Endothelial cell of umbilical vein (primary cell): ENCODE measurements at regions not wholly inside any gene's neighbourhood (a gene's known extent, or its start where the extent isn't known, plus 50 kb on each side); places are given as distances from the start of the nearest gene placed in this dataset.

Source experiments
- BruUV-seq: library from RNA; stranded (reverse); fragments of 400-500 nt; replicated peaks from 2 replicates; lab custom pipeline; 2021; lab: Mats Ljungman, UMichigan
- CTCF ChIA-PET: fragments of 300-600, 350-600 bp; sonication (Branson Sonifier 250); formaldehyde crosslinking; loops from one replicate; lab custom pipeline; 2021; ENCODE audit warnings: antibody characterized with exemption, inconsistent platforms; lab: Charles Lee
- POLR2A ChIA-PET: fragments of 300-600, 350-600 bp; sonication (Branson Sonifier 250); formaldehyde crosslinking; loops from one replicate; lab custom pipeline; 2021; ENCODE audit warnings: antibody characterized with exemption, inconsistent platforms; lab: Charles Lee
- DNase-seq: peaks from one replicate; pipeline ENCODE4 v3.0.0-alpha.2; 2011; ENCODE audit warnings: low read depth, low spot score
- FAIRE-seq: peaks from 2 replicates; lab custom pipeline; 2011; peaks lifted over from hg19 to GRCh38; lab: Jason Lieb, UNC
- H2AFZ ChIP-seq: 2 replicates; pipeline ENCODE4 v1.6.0; 2012; ENCODE audit warnings: low read depth, low read length, control low read depth, inconsistent platforms
- H3K27ac ChIP-seq: 2 replicates; pipeline ENCODE4 v1.5.1; 2011; ENCODE audit warnings: low read depth, mild to moderate bottlenecking, control low read depth, low read length, moderate library complexity; ENCODE audit not compliant: insufficient read depth
- H3K27me3 ChIP-seq, 2 experiments: 2 replicates each; pipeline versions ENCODE4 v1.6.0 to v1.6.1; 2011; ENCODE audit warnings: low read length in 2 of 2, mixed read lengths in 1 of 2; ENCODE audit not compliant: control insufficient read depth in 2 of 2, insufficient read depth in 2 of 2
- H3K36me3 ChIP-seq, 2 experiments: 2 replicates in 1 of 2; 3 replicates in 1 of 2; pipeline ENCODE4 v1.5.1; 2011; ENCODE audit warnings: low read length in 2 of 2, mild to moderate bottlenecking in 1 of 2, moderate library complexity in 1 of 2; ENCODE audit not compliant: control insufficient read depth in 2 of 2, insufficient read depth in 2 of 2; ENCODE audit errors: extremely low read depth in 1 of 2
- H3K4me1 ChIP-seq: 3 replicates; pipeline ENCODE4 v1.5.1; 2011; ENCODE audit warnings: mild to moderate bottlenecking, low read length; ENCODE audit not compliant: control insufficient read depth, insufficient read depth; ENCODE audit errors: extremely low read depth
- H3K4me2 ChIP-seq: 2 replicates; pipeline ENCODE4 v1.6.1; 2011; ENCODE audit warnings: low read length, control low read depth, mixed read lengths; ENCODE audit not compliant: insufficient read depth
- H3K4me3 ChIP-seq, 3 experiments: fragments of 200-600 bp in 1 of 3; sonication (generic), shearing (Covaris generic) in 1 of 3; replicated peaks in 1 of 3; 2 replicates each; pipeline ENCODE4 v1.5.1; 2011 to 2016; ENCODE audit warnings: control low read depth in 3 of 3, low read length in 3 of 3, mild to moderate bottlenecking in 2 of 3, inconsistent platforms in 1 of 3, low read depth in 1 of 3, moderate library complexity in 1 of 3; ENCODE audit not compliant: insufficient read depth in 1 of 3
- H3K79me2 ChIP-seq: 2 replicates; pipeline ENCODE4 v1.6.0; 2012; ENCODE audit warnings: low read length, inconsistent platforms; ENCODE audit not compliant: control insufficient read depth, insufficient read depth
- H3K9ac ChIP-seq: replicated peaks from 2 replicates; pipeline ENCODE3; 2011; ENCODE audit warnings: low read length, control low read depth; ENCODE audit not compliant: insufficient read depth; ENCODE audit errors: extremely low read depth
- H3K9me1 ChIP-seq: replicated peaks from 3 replicates; pipeline ENCODE4 v1.6.0; 2011; ENCODE audit warnings: mild to moderate bottlenecking, low read length; ENCODE audit not compliant: control insufficient read depth, insufficient read depth; ENCODE audit errors: extremely low read depth
- H3K9me3 ChIP-seq: replicated peaks from 2 replicates; pipeline ENCODE4 v1.5.1; 2012; ENCODE audit warnings: low read length, inconsistent platforms; ENCODE audit not compliant: control insufficient read depth, insufficient read depth
- H4K20me1 ChIP-seq: replicated peaks from 2 replicates; pipeline ENCODE3; 2011; ENCODE audit warnings: mild to moderate bottlenecking, low read length; ENCODE audit not compliant: control insufficient read depth, insufficient read depth; ENCODE audit errors: extremely low read depth
- CTCF ChIP-seq, 2 donors: IDR thresholded peaks; 1 replicate in 1 of 2; 2 replicates in 1 of 2; pipeline ENCODE4 v1.5.1; 2011; ENCODE audit warnings: low read length in 2 of 2, mild to moderate bottlenecking in 2 of 2, moderate library complexity in 2 of 2, control low read depth in 1 of 2, inconsistent platforms in 1 of 2, low read depth in 1 of 2; ENCODE audit not compliant: insufficient read depth in 1 of 2; ENCODE audit errors: extremely low read depth in 1 of 2
- EZH2 ChIP-seq: IDR thresholded peaks from 2 replicates; pipeline ENCODE4 v1.6.1; 2012; ENCODE audit warnings: borderline replicate concordance, low read depth, mild to moderate bottlenecking, moderate library complexity, low read length, inconsistent platforms; ENCODE audit not compliant: severe bottlenecking
- FOS ChIP-seq: IDR thresholded peaks from 2 replicates; pipeline ENCODE4 v1.6.1; 2011; ENCODE audit warnings: mild to moderate bottlenecking, low read length, moderate library complexity, borderline replicate concordance; ENCODE audit not compliant: insufficient read depth
- GATA2 ChIP-seq: IDR thresholded peaks from 2 replicates; pipeline ENCODE4 v1.7.0; 2011; ENCODE audit warnings: low read depth, mild to moderate bottlenecking, moderate library complexity, mixed read lengths, low read length; ENCODE audit not compliant: insufficient read length, insufficient read depth
- JUN ChIP-seq: IDR thresholded peaks from 2 replicates; pipeline ENCODE4 v1.6.1; 2011; ENCODE audit warnings: borderline replicate concordance, low read depth; ENCODE audit not compliant: insufficient read length, insufficient read depth
- MAX ChIP-seq: IDR thresholded peaks from 2 replicates; pipeline ENCODE4 v1.6.1; 2011; ENCODE audit not compliant: insufficient read depth, insufficient read length
- MYC ChIP-seq: IDR thresholded peaks from one replicate; pipeline ENCODE4 v1.6.1; 2011; ENCODE audit warnings: mild to moderate bottlenecking, low read depth, low read length
- POLR2A ChIP-seq: IDR thresholded peaks from 2 replicates; pipeline ENCODE4 v1.6.1; 2012; ENCODE audit warnings: low read depth, mild to moderate bottlenecking, control low read depth, low read length
- POLR2AphosphoS5 ChIP-seq: IDR thresholded peaks from 2 replicates; pipeline ENCODE4 v1.6.1; 2012; ENCODE audit warnings: low read depth, mild to moderate bottlenecking, control low read depth, low read length, moderate library complexity; ENCODE audit not compliant: insufficient read depth
- dilution Hi-C: fragments of 300-500 bp; cut with MboI; formaldehyde crosslinking; loops from one replicate; pipeline ENCODE4 v1.15.0; 2019; ENCODE audit warnings: low sequenced_read_pairs; ENCODE audit not compliant: extremely low pct_ligation_motif_present
- intact Hi-C: fragments of 100-400 bp; cut with micrococcal nuclease; formaldehyde crosslinking; loops from one replicate; pipeline ENCODE4 v1.10.0; 2022

GRCh38 chrX:94123062-94123461 lies 449.1 kb downstream of the FAM133A start:
- Histone ChIP-seq H3K27me3 (no peaks in the 10 kb centered on the region), H3K4me1 (no peaks in the 10 kb centered on the region), H4K20me1 (no peaks in the 10 kb centered on the region), H3K4me2 (no peak overlapping the region), H3K9ac (no peak overlapping the region), H3K9me3 (no peaks in the 10 kb centered on the region), H2AFZ (no peak overlapping the region), H3K27ac (no peak overlapping the region), H3K36me3 (no peaks in the 10 kb centered on the region), H3K4me3 (no peak overlapping the region), H3K9me1 (no peaks in the 10 kb centered on the region), H3K79me2 (no peaks in the 10 kb centered on the region)
- FAIRE-seq (no peak), DNase-seq (no peak)
- ChIA-PET CTCF (no interaction called here), POLR2A (no interaction called here)
- TF ChIP-seq JUN (no peak), MAX (no peak), MYC (no peak), EZH2 (no peak), POLR2A (no peak), CTCF (IDR thresholded peaks at IDR 0.05; ENCODE audit: extremely low read depth in 1 of 2, insufficient read depth in 1 of 2, low read depth in 1 of 2, low read length in 2 of 2) (no peak)
- BruUV-seq = no TSS peak
- dilution Hi-C loops (no loop called here), intact Hi-C loops (no loop called here)

DNA sequence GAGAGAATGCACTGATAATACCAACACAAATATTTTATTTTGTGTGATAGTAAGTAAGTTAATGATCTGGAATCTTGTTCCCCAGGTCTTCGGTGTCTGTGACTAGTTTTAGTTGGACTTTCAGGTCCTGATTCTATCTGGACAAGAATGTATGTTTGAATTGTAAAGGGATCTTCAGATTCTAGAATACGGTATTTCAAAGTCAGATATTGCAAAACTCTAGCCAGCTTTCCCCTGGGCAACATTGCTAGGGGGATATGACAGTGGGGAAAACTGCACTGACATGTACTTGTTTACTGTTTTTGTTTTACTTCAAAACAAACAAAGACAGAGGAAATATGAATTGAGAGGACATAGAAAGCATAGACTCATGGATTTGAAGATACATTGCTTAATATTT lies 489.0 kb downstream of the FAM133A start:
- Histone ChIP-seq H3K27me3 (no peaks in the 10 kb centered on the region), H3K9me3 (no peaks in the 10 kb centered on the region), H3K4me2 (no peak overlapping the region), H3K79me2 (no peaks in the 10 kb centered on the region), H3K27ac (no peak overlapping the region), H3K4me3 (no peak overlapping the region), H3K36me3 (no peaks in the 10 kb centered on the region), H2AFZ (no peak overlapping the region), H3K9ac (no peak overlapping the region), H4K20me1 (no peaks in the 10 kb centered on the region), H3K4me1 (no peaks in the 10 kb centered on the region), H3K9me1 (no peaks in the 10 kb centered on the region)
- FAIRE-seq (no peak), DNase-seq (no peak)
- intact Hi-C loops (no loop called here), dilution Hi-C loops (no loop called here)
- ChIA-PET POLR2A (no interaction called here), CTCF (no interaction called here)
- TF ChIP-seq MAX (no peak), POLR2AphosphoS5 (no peak), GATA2 (no peak), POLR2A (no peak), JUN (no peak), EZH2 (no peak), FOS (no peak), MYC (no peak), CTCF (IDR thresholded peaks at IDR 0.05; ENCODE audit: extremely low read depth in 1 of 2, insufficient read depth in 1 of 2, low read depth in 1 of 2, low read length in 2 of 2) (no peak)
- BruUV-seq = no TSS peak
